NB4 (cell line): ENCODE measurements at regions not wholly inside any gene's neighbourhood (a gene's known extent, or its start where the extent isn't known, plus 50 kb on each side); places are given as distances from the start of the nearest gene placed in this dataset.

Source experiments
- MAX ChIP-seq: IDR thresholded peaks from 2 replicates; pipeline ENCODE4 v1.6.1; 2011; ENCODE audit warnings: low read depth, low read length
- MYC ChIP-seq: IDR thresholded peaks from 2 replicates; pipeline ENCODE4 v1.6.1; 2011; ENCODE audit warnings: low read depth, low read length
- POLR2A ChIP-seq: IDR thresholded peaks from 2 replicates; pipeline ENCODE4 v1.6.1; 2011; ENCODE audit warnings: mild to moderate bottlenecking; ENCODE audit not compliant: insufficient read length; ENCODE audit errors: extremely low read depth
- TF ChIP-seq, protein P1 (sequence below): IDR thresholded peaks from one replicate; pipeline ENCODE4 v1.5.1; 2012; ENCODE audit warnings: low read depth, low read length

GRCh38 chr5:74492230-74492629 is 148.3 kb downstream of the ENC1 start:
- TF ChIP-seq, protein P1, sequence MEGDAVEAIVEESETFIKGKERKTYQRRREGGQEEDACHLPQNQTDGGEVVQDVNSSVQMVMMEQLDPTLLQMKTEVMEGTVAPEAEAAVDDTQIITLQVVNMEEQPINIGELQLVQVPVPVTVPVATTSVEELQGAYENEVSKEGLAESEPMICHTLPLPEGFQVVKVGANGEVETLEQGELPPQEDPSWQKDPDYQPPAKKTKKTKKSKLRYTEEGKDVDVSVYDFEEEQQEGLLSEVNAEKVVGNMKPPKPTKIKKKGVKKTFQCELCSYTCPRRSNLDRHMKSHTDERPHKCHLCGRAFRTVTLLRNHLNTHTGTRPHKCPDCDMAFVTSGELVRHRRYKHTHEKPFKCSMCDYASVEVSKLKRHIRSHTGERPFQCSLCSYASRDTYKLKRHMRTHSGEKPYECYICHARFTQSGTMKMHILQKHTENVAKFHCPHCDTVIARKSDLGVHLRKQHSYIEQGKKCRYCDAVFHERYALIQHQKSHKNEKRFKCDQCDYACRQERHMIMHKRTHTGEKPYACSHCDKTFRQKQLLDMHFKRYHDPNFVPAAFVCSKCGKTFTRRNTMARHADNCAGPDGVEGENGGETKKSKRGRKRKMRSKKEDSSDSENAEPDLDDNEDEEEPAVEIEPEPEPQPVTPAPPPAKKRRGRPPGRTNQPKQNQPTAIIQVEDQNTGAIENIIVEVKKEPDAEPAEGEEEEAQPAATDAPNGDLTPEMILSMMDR, result no peak
- no peak for TF ChIP-seq POLR2A
- no peak for TF ChIP-seq MAX
- TF ChIP-seq MYC, result no peak
